Nephron (organoid): ENCODE measurements at regions not wholly inside any gene's neighbourhood (a gene's known extent, or its start where the extent isn't known, plus 50 kb on each side); places are given as distances from the start of the nearest gene placed in this dataset.

ENCODE experiments used
- H3K27ac Mint-ChIP-seq, 3 experiments: 2 replicates each; pipeline ENCODE4 v1.8.0; 2020; ENCODE audit warnings: mixed read lengths in 3 of 3, mild to moderate bottlenecking in 2 of 3, moderate library complexity in 1 of 3
- H3K27me3 Mint-ChIP-seq: 2 replicates; pipeline ENCODE4 v1.8.0; 2021; ENCODE audit warnings: low read depth, mild to moderate bottlenecking, moderate library complexity, mixed read lengths
- H3K36me3 Mint-ChIP-seq: 2 replicates; pipeline ENCODE4 v1.8.0; 2020; ENCODE audit warnings: low read depth, mixed read lengths
- H3K4me1 Mint-ChIP-seq: 2 replicates; pipeline ENCODE4 v1.8.0; 2020; ENCODE audit warnings: mixed read lengths
- H3K4me3 Mint-ChIP-seq, 3 experiments: 2 replicates each; pipeline ENCODE4 v1.8.0; 2020; ENCODE audit warnings: mild to moderate bottlenecking in 3 of 3, mixed read lengths in 3 of 3, moderate library complexity in 2 of 3
- H3K9me3 Mint-ChIP-seq: 2 replicates; pipeline ENCODE4 v1.8.0; 2020; ENCODE audit warnings: mixed read lengths
- TF ChIP-seq, protein P1 (sequence below), 3 experiments: fragments of 200-600 bp; sonication (generic); IDR thresholded peaks; one replicate each; pipeline ENCODE4 v1.5.0; 2021; ENCODE audit warnings: antibody characterized with exemption in 3 of 3; ENCODE audit not compliant: unreplicated experiment in 3 of 3

DNA sequence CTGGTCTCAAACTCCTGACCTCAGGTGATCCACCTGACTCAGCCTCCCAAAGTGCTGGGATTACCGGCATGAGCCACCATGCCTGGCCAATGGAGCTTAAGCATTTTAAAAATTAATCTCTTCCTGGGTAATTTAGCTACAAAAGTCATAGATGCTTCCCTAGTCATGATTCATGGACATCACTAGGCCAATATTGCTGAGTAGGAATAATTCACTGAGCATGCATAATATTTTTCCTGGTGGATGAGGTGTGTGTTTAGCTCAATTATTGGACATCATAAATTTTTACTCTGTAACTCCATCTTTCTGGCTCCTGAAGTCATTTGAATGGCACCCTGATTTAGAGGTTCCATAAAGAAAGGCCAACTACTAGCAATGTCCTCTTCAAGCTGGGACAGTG, 512.9 kb upstream of the AGTR1 start:
- Mint-ChIP-seq H3K36me3 (no peaks in the 10 kb centered on the region), H3K9me3 (no peaks in the 10 kb centered on the region), H3K4me1 (peaks cover 5% of the 10 kb centered on the region), H3K4me3 (no peak overlapping the region), H3K27ac (no peak overlapping the region), H3K27me3 (no peaks in the 10 kb centered on the region)
- TF ChIP-seq, protein P1, sequence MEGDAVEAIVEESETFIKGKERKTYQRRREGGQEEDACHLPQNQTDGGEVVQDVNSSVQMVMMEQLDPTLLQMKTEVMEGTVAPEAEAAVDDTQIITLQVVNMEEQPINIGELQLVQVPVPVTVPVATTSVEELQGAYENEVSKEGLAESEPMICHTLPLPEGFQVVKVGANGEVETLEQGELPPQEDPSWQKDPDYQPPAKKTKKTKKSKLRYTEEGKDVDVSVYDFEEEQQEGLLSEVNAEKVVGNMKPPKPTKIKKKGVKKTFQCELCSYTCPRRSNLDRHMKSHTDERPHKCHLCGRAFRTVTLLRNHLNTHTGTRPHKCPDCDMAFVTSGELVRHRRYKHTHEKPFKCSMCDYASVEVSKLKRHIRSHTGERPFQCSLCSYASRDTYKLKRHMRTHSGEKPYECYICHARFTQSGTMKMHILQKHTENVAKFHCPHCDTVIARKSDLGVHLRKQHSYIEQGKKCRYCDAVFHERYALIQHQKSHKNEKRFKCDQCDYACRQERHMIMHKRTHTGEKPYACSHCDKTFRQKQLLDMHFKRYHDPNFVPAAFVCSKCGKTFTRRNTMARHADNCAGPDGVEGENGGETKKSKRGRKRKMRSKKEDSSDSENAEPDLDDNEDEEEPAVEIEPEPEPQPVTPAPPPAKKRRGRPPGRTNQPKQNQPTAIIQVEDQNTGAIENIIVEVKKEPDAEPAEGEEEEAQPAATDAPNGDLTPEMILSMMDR (IDR thresholded peaks at IDR 0.05; ENCODE audit: unreplicated experiment in 3 of 3) = no peak

- Mint-ChIP-seq H3K27me3 (no peaks in the 10 kb centered on the region), H3K4me1 (peaks cover 10% of the 10 kb centered on the region), H3K9me3 (no peaks in the 10 kb centered on the region), H3K36me3 (no peaks in the 10 kb centered on the region), H3K27ac (no peak overlapping the region), H3K4me3 (no peak overlapping the region)
- TF ChIP-seq, protein P1 (IDR thresholded peaks at IDR 0.05; ENCODE audit: unreplicated experiment in 3 of 3) = no peak
Measured at GRCh38 chr3:148186881-148187280, 510.8 kb upstream of the AGTR1 start.

GRCh38 chr3:148187296-148187695, 510.4 kb upstream of the AGTR1 start:
- peaks cover 10% of the 10 kb centered on the region for H3K4me1 Mint-ChIP-seq
- H3K36me3 Mint-ChIP-seq = no peaks in the 10 kb centered on the region
- TF ChIP-seq, protein P1 (IDR thresholded peaks at IDR 0.05; ENCODE audit: unreplicated experiment in 3 of 3) = no peak
- H3K27ac Mint-ChIP-seq = no peak overlapping the region
- H3K4me3 Mint-ChIP-seq = no peak overlapping the region
- H3K9me3 Mint-ChIP-seq = no peaks in the 10 kb centered on the region
- H3K27me3 Mint-ChIP-seq = no peaks in the 10 kb centered on the region

GRCh38 chr3:148190441-148190990, 507.2 kb upstream of the AGTR1 start:
- H3K27me3 Mint-ChIP-seq = no peaks in the 10 kb centered on the region
- TF ChIP-seq, protein P1 (IDR thresholded peaks at IDR 0.05; ENCODE audit: unreplicated experiment in 3 of 3) = no peak
- no peak overlapping the region for H3K27ac Mint-ChIP-seq

DNA sequence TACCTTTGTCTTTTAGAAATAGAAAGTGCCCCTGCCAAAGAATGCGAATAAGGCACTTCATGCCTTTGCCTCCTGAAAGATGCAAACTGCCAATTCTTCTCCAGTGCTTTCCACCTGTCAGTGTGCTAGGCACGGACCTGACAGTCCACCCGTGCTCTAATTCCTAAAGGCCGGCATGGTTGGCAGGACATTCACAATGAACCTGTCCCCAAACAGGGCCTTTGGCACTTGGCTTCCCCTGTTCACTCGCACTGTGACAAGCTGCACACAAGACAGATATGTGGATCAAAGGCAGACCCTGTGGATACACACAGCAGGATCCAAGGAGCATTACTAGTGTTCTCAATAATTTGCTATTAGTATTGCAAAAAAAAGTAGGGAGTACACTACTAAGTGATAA, 505.7 kb upstream of the AGTR1 start:
- TF ChIP-seq, protein P1 (IDR thresholded peaks at IDR 0.05; ENCODE audit: unreplicated experiment in 3 of 3) = no peak
- Mint-ChIP-seq H3K9me3 (no peaks in the 10 kb centered on the region), H3K4me1 (peaks cover 8% of the 10 kb centered on the region), H3K4me3 (no peak overlapping the region), H3K27ac (peak overlapping the region in 1 of 3 experiments; percentile 39), H3K36me3 (no peaks in the 10 kb centered on the region), H3K27me3 (no peaks in the 10 kb centered on the region)

More at GRCh38 chr3:148190441-148190990, 507.2 kb upstream of the AGTR1 start:
- Mint-ChIP-seq H3K4me3 (no peak overlapping the region), H3K9me3 (no peaks in the 10 kb centered on the region), H3K4me1 (peaks cover 10% of the 10 kb centered on the region), H3K36me3 (no peaks in the 10 kb centered on the region)

DNA sequence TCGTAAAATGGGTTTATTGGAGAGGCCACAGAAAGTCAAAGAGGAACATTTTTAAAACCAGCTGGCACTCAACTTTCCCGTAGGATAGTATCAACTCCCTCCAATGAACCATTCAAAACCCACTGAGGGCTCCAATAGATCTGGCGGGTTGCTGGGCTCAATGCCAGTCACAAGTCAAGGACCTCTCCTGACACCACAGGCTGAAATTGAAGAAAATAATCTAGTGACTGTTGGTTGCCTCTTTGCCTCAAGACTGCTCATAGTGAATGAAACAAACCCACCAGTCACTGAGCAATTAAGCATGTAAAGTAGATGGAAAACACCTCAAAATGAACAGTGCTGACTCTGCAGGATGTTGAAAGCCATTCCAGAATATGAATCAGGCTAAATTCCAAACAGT, 500.6 kb upstream of the AGTR1 start:
- H3K9me3 Mint-ChIP-seq = peaks cover 6% of the 10 kb centered on the region
- H3K4me3 Mint-ChIP-seq = no peak overlapping the region
- H3K4me1 Mint-ChIP-seq = no peaks in the 10 kb centered on the region
- no peak overlapping the region for H3K27ac Mint-ChIP-seq
- H3K36me3 Mint-ChIP-seq = no peaks in the 10 kb centered on the region
- TF ChIP-seq, protein P1 (IDR thresholded peaks at IDR 0.05; ENCODE audit: unreplicated experiment in 3 of 3) = no peak
- H3K27me3 Mint-ChIP-seq = no peaks in the 10 kb centered on the region
